Mucosa of descending colon (tissue), 3 donors: ENCODE measurements at regions not wholly inside any gene's neighbourhood (a gene's known extent, or its start where the extent isn't known, plus 50 kb on each side); places are given as distances from the start of the nearest gene placed in this dataset.

Source experiments
- ATAC-seq: fragments of 200-7000 bp; cut with Tn5 transposase; one replicate; pipeline ENCODE4 v1.9.1; 2020; ENCODE audit warnings: mild to moderate bottlenecking, moderate library complexity
- DNase-seq, 3 donors: peaks; one replicate each; pipeline ENCODE4 v3.0.0-alpha.2; 2020
- H3K36me3 ChIP-seq: fragments of 200-600 bp; one replicate; pipeline ENCODE4 v1.8.0; 2021; ENCODE audit warnings: low read depth, mild to moderate bottlenecking
- H3K4me1 ChIP-seq: fragments of 200-600 bp; one replicate; pipeline ENCODE4 v1.8.0; 2021; ENCODE audit warnings: low read depth, mild to moderate bottlenecking
- H3K4me3 ChIP-seq: fragments of 200-600 bp; one replicate; pipeline ENCODE4 v1.8.0; 2021; ENCODE audit warnings: mild to moderate bottlenecking
- H3K9me3 ChIP-seq: fragments of 200-600 bp; one replicate; pipeline ENCODE4 v1.8.0; 2021; ENCODE audit warnings: mild to moderate bottlenecking
- intact Hi-C, 2 donors: fragments of 100-400 bp; cut with DNase I in 1 of 2; cut with micrococcal nuclease in 1 of 2; formaldehyde crosslinking; loops; one replicate each; pipeline versions ENCODE4 v1.11.0 to v1.11.1; 2022; cut with DNase I, micrococcal nuclease
- TF ChIP-seq, protein P1 (sequence below): fragments of 200-600 bp; IDR thresholded peaks from one replicate; pipeline ENCODE4 v1.8.0; 2022; ENCODE audit warnings: antibody characterized with exemption, mild to moderate bottlenecking
- donor health status: DM: no; HTN: no; CAD: no; lungs with moderate emphysema.
- donor health status: DM: no; HTN: no; CAD: no.
- donor health status: DM: no; HTN: yes; CAD: no.

- DNase-seq (no peak), ATAC-seq (no peak)
- no peaks in the 10 kb centered on the region for H3K36me3 ChIP-seq
- H3K4me1 ChIP-seq = no peaks in the 10 kb centered on the region
- H3K4me3 ChIP-seq = no peak overlapping the region
- intact Hi-C loops = no loop called here
- H3K9me3 ChIP-seq = no peaks in the 10 kb centered on the region
- TF ChIP-seq, protein P1, sequence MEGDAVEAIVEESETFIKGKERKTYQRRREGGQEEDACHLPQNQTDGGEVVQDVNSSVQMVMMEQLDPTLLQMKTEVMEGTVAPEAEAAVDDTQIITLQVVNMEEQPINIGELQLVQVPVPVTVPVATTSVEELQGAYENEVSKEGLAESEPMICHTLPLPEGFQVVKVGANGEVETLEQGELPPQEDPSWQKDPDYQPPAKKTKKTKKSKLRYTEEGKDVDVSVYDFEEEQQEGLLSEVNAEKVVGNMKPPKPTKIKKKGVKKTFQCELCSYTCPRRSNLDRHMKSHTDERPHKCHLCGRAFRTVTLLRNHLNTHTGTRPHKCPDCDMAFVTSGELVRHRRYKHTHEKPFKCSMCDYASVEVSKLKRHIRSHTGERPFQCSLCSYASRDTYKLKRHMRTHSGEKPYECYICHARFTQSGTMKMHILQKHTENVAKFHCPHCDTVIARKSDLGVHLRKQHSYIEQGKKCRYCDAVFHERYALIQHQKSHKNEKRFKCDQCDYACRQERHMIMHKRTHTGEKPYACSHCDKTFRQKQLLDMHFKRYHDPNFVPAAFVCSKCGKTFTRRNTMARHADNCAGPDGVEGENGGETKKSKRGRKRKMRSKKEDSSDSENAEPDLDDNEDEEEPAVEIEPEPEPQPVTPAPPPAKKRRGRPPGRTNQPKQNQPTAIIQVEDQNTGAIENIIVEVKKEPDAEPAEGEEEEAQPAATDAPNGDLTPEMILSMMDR = no peak
Observed at GRCh38 chr7:12963435-12963834, 276.0 kb downstream of the ARL4A start.

- H3K4me3 ChIP-seq = no peak overlapping the region
- TF ChIP-seq, protein P1 = no peak
- no peaks in the 10 kb centered on the region for H3K4me1 ChIP-seq
- intact Hi-C loops = no loop called here
- no peaks in the 10 kb centered on the region for H3K36me3 ChIP-seq
- no peak for DNase-seq
- ATAC-seq = no peak
- no peaks in the 10 kb centered on the region for H3K9me3 ChIP-seq
Observed at GRCh38 chr7:12964836-12965235, 277.4 kb downstream of the ARL4A start.

DNA sequence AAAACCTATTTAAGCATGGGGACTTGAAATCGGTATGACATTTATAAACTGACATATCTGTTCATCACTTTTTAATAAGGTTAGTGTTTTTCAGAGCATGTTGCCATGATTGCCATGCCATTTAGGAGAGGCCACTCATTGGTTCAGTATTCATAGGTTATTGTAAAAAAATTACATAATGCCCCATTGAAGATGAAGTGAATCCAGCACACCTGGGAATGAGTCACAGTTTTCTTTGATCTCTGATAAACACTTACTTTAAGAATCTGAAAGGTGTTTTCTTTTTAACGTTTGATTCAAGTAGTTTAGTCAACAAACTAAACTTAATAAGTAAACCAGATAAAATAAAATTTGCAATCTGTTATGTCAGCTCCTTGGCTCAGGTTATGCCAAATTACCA is 278.3 kb downstream of the ARL4A start:
- TF ChIP-seq, protein P1 = no peak
- ATAC-seq (no peak), DNase-seq (no peak)
- H3K9me3 ChIP-seq = no peaks in the 10 kb centered on the region
- no peak overlapping the region for H3K4me3 ChIP-seq
- H3K36me3 ChIP-seq = no peaks in the 10 kb centered on the region
- no peaks in the 10 kb centered on the region for H3K4me1 ChIP-seq
- intact Hi-C loops = no loop called here

DNA sequence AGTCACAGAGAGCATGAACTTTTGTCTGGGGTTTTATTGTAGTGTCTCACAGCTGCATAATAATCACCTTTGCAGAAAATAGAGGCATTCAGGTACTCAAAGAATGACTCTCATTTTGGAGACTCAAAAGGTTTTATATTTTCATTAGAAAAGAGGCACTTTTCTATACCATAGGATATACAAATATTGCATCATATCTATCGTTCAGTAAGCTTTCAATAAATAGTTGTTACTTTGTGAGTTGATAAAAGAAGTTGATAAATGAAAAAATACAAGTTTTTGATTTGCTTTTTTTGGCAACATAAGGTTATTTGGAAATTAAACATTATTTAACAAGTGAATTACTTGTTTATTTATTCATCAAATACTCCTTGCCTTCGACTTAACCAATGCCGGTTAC is 279.9 kb downstream of the ARL4A start:
- DNase-seq (no peak), ATAC-seq (no peak)
- Histone ChIP-seq H3K4me3 (no peak overlapping the region), H3K4me1 (no peaks in the 10 kb centered on the region), H3K36me3 (no peaks in the 10 kb centered on the region), H3K9me3 (no peaks in the 10 kb centered on the region)
- intact Hi-C loops = no loop called here
- TF ChIP-seq, protein P1 = no peak

GRCh38 chr7:12968836-12969422 is 281.5 kb downstream of the ARL4A start:
- Histone ChIP-seq H3K9me3 (no peaks in the 10 kb centered on the region), H3K4me3 (no peak overlapping the region), H3K4me1 (no peaks in the 10 kb centered on the region), H3K36me3 (no peaks in the 10 kb centered on the region)
- intact Hi-C loops = no loop called here
- DNase-seq (no peak), ATAC-seq (no peak)
- TF ChIP-seq, protein P1 = no peak

- intact Hi-C loops = no loop called here
- DNase-seq (no peak), ATAC-seq (no peak)
- H3K36me3 ChIP-seq = no peaks in the 10 kb centered on the region
- no peak overlapping the region for H3K4me3 ChIP-seq
- no peaks in the 10 kb centered on the region for H3K9me3 ChIP-seq
- H3K4me1 ChIP-seq = no peaks in the 10 kb centered on the region
- TF ChIP-seq, protein P1 = no peak
Observed at GRCh38 chr7:12970626-12971025, 283.2 kb downstream of the ARL4A start.
